EL (cell line): ENCODE measurements at regions not wholly inside any gene's neighbourhood (a gene's known extent, or its start where the extent isn't known, plus 50 kb on each side); places are given as distances from the start of the nearest gene placed in this dataset.
A peak's percentile ranks its signal among the peaks of the same experiment; 100 is the strongest.
"Not testable (repeated sequence)": the region's sequence is repeated elsewhere in the genome, so short reads cannot be mapped to it uniquely, and the experiment has no call there.

ENCODE experiments used
- DNase-seq: peaks from one replicate; pipeline ENCODE4 v3.0.0-alpha.2; 2016

GRCh38 chr1:189628857-189629256, 848.8 kb downstream of the BRINP3 start:
- no peak for DNase-seq

GRCh38 chr1:189633658-189634057, 844.0 kb downstream of the BRINP3 start:
- DNase-seq: no peak

- no peak for DNase-seq
Observed at GRCh38 chr1:189637041-189637440, 840.6 kb downstream of the BRINP3 start.

GRCh38 chr1:189644156-189644555, 833.5 kb downstream of the BRINP3 start:
- not testable (repeated sequence) for DNase-seq

- DNase-seq: no peak
Observed at GRCh38 chr1:189644970-189645369, 832.7 kb downstream of the BRINP3 start.

GRCh38 chr1:189646066-189646465, 831.6 kb downstream of the BRINP3 start:
- no peak for DNase-seq

- peak; percentile 13 for DNase-seq
Observed at GRCh38 chr1:189654906-189655305, 822.8 kb downstream of the BRINP3 start.

- no peak for DNase-seq
Observed at GRCh38 chr1:189656628-189657530, 820.8 kb downstream of the BRINP3 start.

- DNase-seq: no peak
Observed at GRCh38 chr1:189657715-189658114, 819.9 kb downstream of the BRINP3 start.

- DNase-seq: no peak
Observed at GRCh38 chr1:189658381-189658780, 819.3 kb downstream of the BRINP3 start.

- no peak for DNase-seq
Observed at GRCh38 chr1:189659731-189660130, 817.9 kb downstream of the BRINP3 start.

GRCh38 chr1:189662190-189662589, 815.5 kb downstream of the BRINP3 start:
- no peak for DNase-seq

- DNase-seq: peak; percentile 34
Observed at GRCh38 chr1:189669846-189670245, 807.8 kb downstream of the BRINP3 start.

- no peak for DNase-seq
Observed at GRCh38 chr1:189673217-189673616, 804.4 kb downstream of the BRINP3 start.

GRCh38 chr1:189675712-189676244, 801.9 kb downstream of the BRINP3 start:
- DNase-seq: no peak

- DNase-seq: no peak
Observed at GRCh38 chr1:189678779-189679178, 798.9 kb downstream of the BRINP3 start.

GRCh38 chr1:189681252-189681919, 796.3 kb downstream of the BRINP3 start:
- DNase-seq: no peak

- no peak for DNase-seq
Observed at GRCh38 chr1:189682591-189682990, 795.1 kb downstream of the BRINP3 start.

GRCh38 chr1:189686288-189686687, 791.4 kb downstream of the BRINP3 start:
- no peak for DNase-seq

- no peak for DNase-seq
Observed at GRCh38 chr1:189693140-189693539, 784.5 kb downstream of the BRINP3 start.

- no peak for DNase-seq
Observed at GRCh38 chr1:189696297-189696696, 781.4 kb downstream of the BRINP3 start.

GRCh38 chr1:189697113-189697512, 780.6 kb downstream of the BRINP3 start:
- DNase-seq: no peak

- no peak for DNase-seq
Observed at GRCh38 chr1:189701606-189702005, 776.1 kb downstream of the BRINP3 start.

GRCh38 chr1:189706594-189706993, 771.1 kb downstream of the BRINP3 start:
- DNase-seq: no peak
